RWPE1 (cell line): ENCODE measurements at regions not wholly inside any gene's neighbourhood (a gene's known extent, or its start where the extent isn't known, plus 50 kb on each side); places are given as distances from the start of the nearest gene placed in this dataset.

Experiments
- CTCF ChIA-PET: fragments of 350-600 bp; sonication (Branson Sonifier 250); formaldehyde crosslinking; extraction: SDS; loops from one replicate; lab custom pipeline; 2021; lab: Yijun Ruan, JAX
- POLR2A ChIA-PET: fragments of 400-600 bp; formaldehyde crosslinking; extraction: SDS; loops from one replicate; lab custom pipeline; 2020; ENCODE audit warnings: antibody characterized with exemption; ENCODE audit not compliant: low non-redundant PET; lab: Yijun Ruan, JAX
- DNase-seq: peaks from one replicate; pipeline ENCODE4 v3.0.0; 2012; ENCODE audit warnings: low spot score
- H3K27ac ChIP-seq: fragments of 450-650 bp; 2 replicates; pipeline ENCODE4 v1.5.1; 2017
- CTCF ChIP-seq: fragments of 450-650 bp; conservative IDR thresholded peaks from 2 replicates; pipeline ENCODE4 v1.5.1; 2017; ENCODE audit warnings: low read depth, mild to moderate bottlenecking

GRCh38 chr5:155104441-155104840 lies 90.9 kb downstream of the KIF4B start:
- no peak overlapping the region for H3K27ac ChIP-seq
- ChIA-PET POLR2A (no interaction called here), CTCF (no interaction called here)
- no peak for TF ChIP-seq CTCF
- DNase-seq: no peak

GRCh38 chr5:155106221-155106620 lies 92.7 kb downstream of the KIF4B start:
- H3K27ac ChIP-seq: no peak overlapping the region
- no peak for TF ChIP-seq CTCF
- ChIA-PET CTCF (no interaction called here), POLR2A (no interaction called here)
- no peak for DNase-seq

GRCh38 chr5:155113888-155114287 lies 100.3 kb downstream of the KIF4B start:
- no peak for DNase-seq
- no peak for TF ChIP-seq CTCF
- ChIA-PET CTCF (no interaction called here), POLR2A (no interaction called here)
- H3K27ac ChIP-seq: no peak overlapping the region

- ChIA-PET POLR2A (no interaction called here), CTCF (interaction anchor here (0.9 kb wide), 1 partner anchor 110 kb away, joined by 6 read pairs; no protein-coding TSS in a partner anchor)
- no peak overlapping the region for H3K27ac ChIP-seq
- no peak for TF ChIP-seq CTCF
- no peak for DNase-seq
Observed at GRCh38 chr5:155114655-155115054, 101.1 kb downstream of the KIF4B start.

GRCh38 chr5:155116456-155117251 lies 103.1 kb downstream of the KIF4B start:
- POLR2A ChIA-PET: no interaction called here
- CTCF ChIA-PET: interaction anchor here (0.9 kb wide), 1 partner anchor 23 kb away, joined by 4 read pairs; no protein-coding TSS in a partner anchor
- TF ChIP-seq CTCF: no peak
- DNase-seq: no peak
- H3K27ac ChIP-seq: no peak overlapping the region

GRCh38 chr5:155125551-155126095 lies 112.1 kb downstream of the KIF4B start:
- H3K27ac ChIP-seq: no peak overlapping the region
- no peak for TF ChIP-seq CTCF
- DNase-seq: no peak
- ChIA-PET POLR2A (no interaction called here), CTCF (no interaction called here)
